Smooth muscle cell (in vitro differentiated cells): ENCODE measurements at regions not wholly inside any gene's neighbourhood (a gene's known extent, or its start where the extent isn't known, plus 50 kb on each side); places are given as distances from the start of the nearest gene placed in this dataset.
"Not testable (repeated sequence)": the region's sequence is repeated elsewhere in the genome, so short reads cannot be mapped to it uniquely, and the experiment has no call there.

Source experiments
- DNase-seq: peaks from one replicate; lab custom pipeline; 2025; ENCODE audit not compliant: unreplicated experiment; lab: John Stamatoyannopoulos, UW
- H2AFZ ChIP-seq: fragments of 200-600 bp; sonication (generic); 2 replicates; pipeline ENCODE4 v1.6.0; 2016; ENCODE audit warnings: antibody characterized with exemption, low read depth, mild to moderate bottlenecking
- H3F3A ChIP-seq: fragments of 200-600 bp; sonication (generic); 2 replicates; pipeline ENCODE4 v1.6.0; 2017; ENCODE audit warnings: antibody characterized with exemption, low read depth
- H3K27ac ChIP-seq: fragments of 200-600 bp; sonication (generic); 2 replicates; pipeline ENCODE4 v1.5.1; 2016; ENCODE audit warnings: low read depth, mild to moderate bottlenecking
- H3K27me3 ChIP-seq: fragments of 200-600 bp; sonication (generic); 2 replicates; pipeline ENCODE4 v1.6.1; 2016; ENCODE audit warnings: low read depth, mild to moderate bottlenecking
- H3K36me3 ChIP-seq: fragments of 200-600 bp; sonication (generic); 2 replicates; pipeline ENCODE4 v1.5.1; 2016; ENCODE audit warnings: low read depth
- H3K4me1 ChIP-seq: fragments of 200-600 bp; sonication (generic); 2 replicates; pipeline ENCODE4 v1.5.1; 2016; ENCODE audit warnings: low read depth
- H3K4me2 ChIP-seq: fragments of 200-600 bp; sonication (generic); 2 replicates; pipeline ENCODE4 v1.6.0; 2016; ENCODE audit warnings: mild to moderate bottlenecking
- H3K4me3 ChIP-seq: fragments of 200-600 bp; sonication (generic); 2 replicates; pipeline ENCODE4 v1.5.1; 2016; ENCODE audit warnings: mild to moderate bottlenecking
- H3K79me2 ChIP-seq: fragments of 200-600 bp; sonication (generic); 2 replicates; pipeline ENCODE4 v1.6.0; 2016; ENCODE audit warnings: low read depth, mild to moderate bottlenecking
- H3K9ac ChIP-seq: fragments of 200-600 bp; sonication (generic); 2 replicates; pipeline ENCODE4 v1.6.0; 2016; ENCODE audit warnings: low read depth
- H3K9me3 ChIP-seq: fragments of 200-600 bp; sonication (generic); replicated peaks from 2 replicates; pipeline ENCODE4 v1.5.1; 2016; ENCODE audit warnings: low read depth
- H4K20me1 ChIP-seq: fragments of 200-600 bp; sonication (generic); 2 replicates; pipeline ENCODE4 v1.6.0; 2016; ENCODE audit warnings: low read depth
- CTCF ChIP-seq: fragments of 200-600 bp; sonication (generic); IDR thresholded peaks from 2 replicates; pipeline ENCODE4 v1.5.1; 2017; ENCODE audit warnings: borderline replicate concordance, mild to moderate bottlenecking, antibody characterized with exemption; ENCODE audit not compliant: insufficient read depth, poor library complexity, severe bottlenecking
- WGBS: methylation state at CpG from one replicate; pipeline ENCODE4 v1.1.7; 2016; ENCODE audit warnings: low lambda C conversion rate; 5-methylcytosine and 5-hydroxymethylcytosine counted together

GRCh38 chr22:23438216-23438615 lies 141.9 kb downstream of the IGLL1 start:
- DNase-seq: no peak
- no peaks in the 10 kb centered on the region for H3K9me3 ChIP-seq
- WGBS: 66% methylated on average over 13 of the region's 13 CpGs
- no peaks in the 10 kb centered on the region for H3K36me3 ChIP-seq
- no peak overlapping the region for H3K27ac ChIP-seq
- H3K9ac ChIP-seq: no peak overlapping the region
- H3K27me3 ChIP-seq: no peaks in the 10 kb centered on the region
- H3K4me2 ChIP-seq: no peak overlapping the region
- no peak overlapping the region for H3K4me3 ChIP-seq
- no peaks in the 10 kb centered on the region for H3F3A ChIP-seq
- H3K4me1 ChIP-seq: no peaks in the 10 kb centered on the region
- H2AFZ ChIP-seq: no peak overlapping the region
- no peaks in the 10 kb centered on the region for H4K20me1 ChIP-seq
- TF ChIP-seq CTCF: no peak
- H3K79me2 ChIP-seq: no peaks in the 10 kb centered on the region

DNA sequence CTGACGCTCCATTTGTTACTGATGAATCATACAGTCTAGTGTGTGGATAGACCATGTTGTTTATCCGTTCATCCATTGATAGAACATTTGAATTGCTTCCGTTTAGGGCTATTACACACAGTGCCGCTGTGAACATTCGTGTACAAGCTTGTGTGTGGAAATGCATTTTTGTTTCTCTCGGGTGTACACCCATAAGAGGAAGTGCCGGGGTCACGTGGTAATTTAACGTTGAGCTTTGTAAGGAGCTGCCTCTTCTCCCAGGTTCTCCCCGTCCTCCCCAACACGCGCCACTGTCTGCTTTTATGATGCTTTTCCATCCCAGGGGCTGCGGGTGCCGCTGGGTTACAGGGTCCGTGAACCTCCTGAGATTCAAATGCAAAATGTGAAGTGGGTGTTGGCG lies 142.3 kb downstream of the IGLL1 start:
- 97% methylated on average over 16 of the region's 16 CpGs for WGBS
- no peak overlapping the region for H3K9ac ChIP-seq
- H3K36me3 ChIP-seq: no peaks in the 10 kb centered on the region
- H3K4me2 ChIP-seq: no peak overlapping the region
- no peaks in the 10 kb centered on the region for H3K79me2 ChIP-seq
- H3K27me3 ChIP-seq: no peaks in the 10 kb centered on the region
- H2AFZ ChIP-seq: no peak overlapping the region
- peaks cover 3% of the 10 kb centered on the region for H3K4me1 ChIP-seq
- no peaks in the 10 kb centered on the region for H3K9me3 ChIP-seq
- no peak for DNase-seq
- TF ChIP-seq CTCF: no peak
- no peaks in the 10 kb centered on the region for H3F3A ChIP-seq
- no peak overlapping the region for H3K27ac ChIP-seq
- no peaks in the 10 kb centered on the region for H4K20me1 ChIP-seq
- H3K4me3 ChIP-seq: no peak overlapping the region

- not testable (repeated sequence) for H3K27ac ChIP-seq, H3F3A ChIP-seq, H3K4me2 ChIP-seq, H4K20me1 ChIP-seq, H3K4me1 ChIP-seq, H3K27me3 ChIP-seq, H3K4me3 ChIP-seq, H3K36me3 ChIP-seq, H3K9ac ChIP-seq, H3K79me2 ChIP-seq, DNase-seq, H2AFZ ChIP-seq, H3K9me3 ChIP-seq
- 90% methylated on average over 7 of the region's 7 CpGs for WGBS
Measured at GRCh38 chr22:23437107-23437395, 143.0 kb downstream of the IGLL1 start.

GRCh38 chr22:23436354-23437106 lies 143.6 kb downstream of the IGLL1 start:
- H3K27me3 ChIP-seq, H2AFZ ChIP-seq, H3K4me1 ChIP-seq, H4K20me1 ChIP-seq, H3K4me2 ChIP-seq, H3K36me3 ChIP-seq, H3K9ac ChIP-seq, H3F3A ChIP-seq, H3K9me3 ChIP-seq, H3K79me2 ChIP-seq, H3K27ac ChIP-seq, H3K4me3 ChIP-seq, DNase-seq: not testable (repeated sequence)
- 86% methylated on average over 17 of the region's 23 CpGs for WGBS

DNA sequence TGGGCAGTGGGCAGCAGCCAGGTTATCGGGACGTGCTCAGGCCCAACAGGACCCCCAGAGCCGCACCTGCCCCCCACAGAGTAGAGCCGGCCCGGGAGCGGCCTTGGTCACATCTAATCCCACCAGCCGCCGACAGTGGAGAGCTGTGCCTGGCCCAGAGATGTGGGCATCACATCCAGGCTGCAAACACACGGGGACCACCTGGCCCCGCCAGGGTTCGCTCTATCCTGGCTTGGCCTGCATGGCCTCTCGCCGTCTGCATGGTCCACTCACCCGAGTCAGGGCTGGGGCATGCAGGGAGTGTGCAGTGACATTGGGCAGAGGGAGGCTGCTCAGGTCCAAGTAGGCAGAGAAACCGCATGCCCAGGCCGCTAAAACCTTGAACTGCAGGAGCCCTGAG lies 144.9 kb downstream of the IGLL1 start:
- not testable (repeated sequence) for H3K79me2 ChIP-seq, H3K4me1 ChIP-seq, H3K36me3 ChIP-seq, DNase-seq, H4K20me1 ChIP-seq, H3K27me3 ChIP-seq, H3F3A ChIP-seq, H3K4me3 ChIP-seq, H3K9ac ChIP-seq, H3K9me3 ChIP-seq, H3K27ac ChIP-seq, H2AFZ ChIP-seq, H3K4me2 ChIP-seq
- WGBS: 95% methylated on average over 16 of the region's 16 CpGs

DNA sequence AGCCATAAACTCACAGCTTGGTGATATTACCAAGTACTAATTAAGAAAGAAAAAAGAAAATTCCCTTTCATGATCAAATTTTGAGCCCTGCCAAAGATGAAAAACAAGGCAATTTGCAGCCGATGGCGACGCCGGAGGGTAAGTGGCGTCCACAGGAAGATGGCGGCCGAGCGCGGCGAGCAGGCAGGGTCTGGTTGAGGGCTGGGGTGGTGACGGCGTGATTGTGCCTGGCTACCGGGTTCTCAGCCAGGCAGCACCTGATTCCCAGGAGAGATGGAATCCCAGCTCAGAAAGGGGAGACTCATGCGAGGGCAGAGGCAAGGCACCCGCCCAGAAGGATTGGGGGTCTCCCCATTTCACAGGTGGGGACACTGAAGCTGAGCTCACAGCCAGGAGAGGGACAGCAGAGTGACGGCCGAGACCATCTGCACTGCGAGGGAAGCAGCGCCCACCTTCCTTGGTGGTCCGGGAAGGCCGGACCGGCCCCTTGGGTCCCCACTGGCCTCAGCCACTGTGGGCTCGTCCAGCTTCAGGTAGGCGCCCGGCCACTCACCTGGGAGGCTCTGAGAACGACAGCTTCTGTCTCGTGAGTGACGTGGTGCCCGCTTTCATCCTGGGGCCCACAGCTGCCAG lies 145.8 kb downstream of the IGLL1 start:
- not testable (repeated sequence) for H3K9me3 ChIP-seq, H3K9ac ChIP-seq, H3K36me3 ChIP-seq, H3F3A ChIP-seq, H3K79me2 ChIP-seq, DNase-seq, H4K20me1 ChIP-seq, H2AFZ ChIP-seq, H3K4me2 ChIP-seq, H3K4me1 ChIP-seq, H3K27ac ChIP-seq, H3K27me3 ChIP-seq, H3K4me3 ChIP-seq
- 96% methylated on average over 24 of the region's 29 CpGs for WGBS
